Testis (tissue), 2 donors: ENCODE measurements at regions not wholly inside any gene's neighbourhood (a gene's known extent, or its start where the extent isn't known, plus 50 kb on each side); places are given as distances from the start of the nearest gene placed in this dataset.

Experiments used
- DNase-seq: peaks from one replicate; pipeline ENCODE4 v3.0.0-alpha.2; 2019
- H3K27ac ChIP-seq, 2 donors: fragments of 200-600 bp; sonication (generic); one replicate each; pipeline ENCODE4 v1.5.1; 2019
- H3K27me3 ChIP-seq: fragments of 200-600 bp; sonication (generic); one replicate; pipeline ENCODE4 v1.5.1; 2019
- H3K36me3 ChIP-seq: fragments of 200-600 bp; sonication (generic); one replicate; pipeline ENCODE4 v1.5.1; 2017; ENCODE audit warnings: low read depth; ENCODE audit errors: missing control alignments
- H3K4me1 ChIP-seq: fragments of 200-600 bp; sonication (generic); one replicate; pipeline ENCODE4 v1.5.1; 2019
- H3K4me3 ChIP-seq, 2 donors: fragments of 200-600 bp; sonication (generic); one replicate each; pipeline ENCODE4 v1.5.1; 2017 to 2019
- H3K9me3 ChIP-seq: fragments of 200-600 bp; sonication (generic); one replicate; pipeline ENCODE4 v1.5.1; 2017
- CTCF ChIP-seq, 3 experiments: fragments of 450-650 bp in 2 of 3; fragments of 200-600 bp in 1 of 3; sonication (generic) in 1 of 3; IDR thresholded peaks; one replicate each; pipeline ENCODE4 v1.5.1; 2016 to 2019; ENCODE audit warnings: antibody characterized with exemption in 3 of 3, mild to moderate bottlenecking in 2 of 3, moderate library complexity in 1 of 3
- POLR2A ChIP-seq: fragments of 450-650 bp; IDR thresholded peaks from one replicate; pipeline ENCODE4 v1.6.1; 2017; ENCODE audit warnings: antibody characterized with exemption, mild to moderate bottlenecking, moderate library complexity
- WGBS, 2 donors: methylation state at CpG; one replicate each; pipeline ENCODE4 v1.1.5; 2018; 5-methylcytosine and 5-hydroxymethylcytosine counted together
- intact Hi-C: fragments of 100-400 bp; cut with DNase I; formaldehyde crosslinking; loops from one replicate; pipeline ENCODE4 v1.15.1; 2023; ENCODE audit warnings: low total_unique reads

- Histone ChIP-seq H3K9me3 (no peaks in the 10 kb centered on the region), H3K4me3 (no peak overlapping the region), H3K36me3 (no peaks in the 10 kb centered on the region), H3K4me1 (peaks cover 19% of the 10 kb centered on the region), H3K27me3 (no peaks in the 10 kb centered on the region), H3K27ac (peak overlapping the region in 1 of 2 donors; percentile 54)
- intact Hi-C loops, result no loop called here
- no peak for DNase-seq
- TF ChIP-seq POLR2A (no peak), CTCF (IDR thresholded peaks at IDR 0.05) (no peak)
Observed at GRCh38 chr2:41605914-41606313, 441.9 kb upstream of the PKDCC start.

- H3K36me3 ChIP-seq, result no peaks in the 10 kb centered on the region
- no peak for TF ChIP-seq CTCF (IDR thresholded peaks at IDR 0.05)
- TF ChIP-seq POLR2A, result no peak
- peak; percentile 56 for DNase-seq
- WGBS, 2 donors, result 38 to 45% methylated on average over 6 of the region's 6 CpGs
- no peaks in the 10 kb centered on the region for H3K27me3 ChIP-seq
- H3K4me1 ChIP-seq, result no peaks in the 10 kb centered on the region
- peak overlapping the region; percentile 51 to 89 for H3K27ac ChIP-seq
- no peak overlapping the region for H3K4me3 ChIP-seq
- H3K9me3 ChIP-seq, result no peaks in the 10 kb centered on the region
- intact Hi-C loops, result no loop called here
Observed at GRCh38 chr2:41610501-41611190, 437.2 kb upstream of the PKDCC start.

- TF ChIP-seq POLR2A, result no peak
- TF ChIP-seq CTCF (IDR thresholded peaks at IDR 0.05), result no peak
- WGBS, 2 donors, result 67 to 77% methylated on average over 3 of the region's 3 CpGs
- no peaks in the 10 kb centered on the region for H3K9me3 ChIP-seq
Observed at GRCh38 chr2:41618754-41619153, 429.1 kb upstream of the PKDCC start.

GRCh38 chr2:41621095-41621494 is 426.7 kb upstream of the PKDCC start:
- no peak for TF ChIP-seq CTCF (IDR thresholded peaks at IDR 0.05)
- TF ChIP-seq POLR2A, result no peak
- no peaks in the 10 kb centered on the region for H3K36me3 ChIP-seq
- intact Hi-C loops, result no loop called here
- no peaks in the 10 kb centered on the region for H3K9me3 ChIP-seq
- WGBS, 2 donors, result 65 to 73% methylated on average over 3 of the region's 3 CpGs
- H3K4me1 ChIP-seq, result no peaks in the 10 kb centered on the region
- no peak overlapping the region for H3K27ac ChIP-seq
- H3K27me3 ChIP-seq, result no peaks in the 10 kb centered on the region
- H3K4me3 ChIP-seq, result no peak overlapping the region
- DNase-seq, result no peak

More at GRCh38 chr2:41618754-41619153, 429.1 kb upstream of the PKDCC start:
- H3K36me3 ChIP-seq, result no peaks in the 10 kb centered on the region
- no peak for DNase-seq
- no peak overlapping the region for H3K27ac ChIP-seq
- H3K27me3 ChIP-seq, result no peaks in the 10 kb centered on the region
- intact Hi-C loops, result no loop called here
- H3K4me3 ChIP-seq, result no peak overlapping the region
- no peaks in the 10 kb centered on the region for H3K4me1 ChIP-seq

GRCh38 chr2:41621563-41621962 is 426.3 kb upstream of the PKDCC start:
- H3K9me3 ChIP-seq, result no peaks in the 10 kb centered on the region
- no peak overlapping the region for H3K4me3 ChIP-seq
- WGBS, 2 donors, result 44 to 50% methylated on average over 3 of the region's 3 CpGs
- H3K27me3 ChIP-seq, result no peaks in the 10 kb centered on the region
- no peaks in the 10 kb centered on the region for H3K4me1 ChIP-seq
- H3K36me3 ChIP-seq, result no peaks in the 10 kb centered on the region
- no peak overlapping the region for H3K27ac ChIP-seq
- TF ChIP-seq CTCF (IDR thresholded peaks at IDR 0.05), result no peak
- intact Hi-C loops, result no loop called here
- DNase-seq, result no peak
